ENCODE measurements at regions not wholly inside any gene's neighbourhood (a gene's known extent, or its start where the extent isn't known, plus 50 kb on each side); places are given as distances from the start of the nearest gene placed in this dataset.

DNA sequence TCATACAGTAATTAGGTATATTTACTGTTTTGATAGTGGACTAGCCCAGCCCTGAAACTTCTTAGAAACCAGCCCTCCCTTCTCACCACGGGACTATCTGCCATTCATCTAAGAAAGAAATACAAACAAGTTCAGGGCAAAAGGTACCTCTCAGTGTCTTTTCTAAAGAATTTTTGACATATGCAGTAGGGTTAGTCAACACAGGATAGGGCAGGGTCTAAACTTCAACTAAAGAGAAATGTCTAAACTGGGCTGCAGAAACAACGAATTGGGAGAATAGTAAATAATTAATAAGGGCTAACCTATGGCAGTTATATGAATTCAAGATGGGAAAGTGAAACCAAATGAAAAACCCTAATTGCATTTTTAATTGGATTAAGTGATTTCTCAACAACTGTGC is 496.6 kb downstream of the INHBA start:
- TF ChIP-seq, protein P1, sequence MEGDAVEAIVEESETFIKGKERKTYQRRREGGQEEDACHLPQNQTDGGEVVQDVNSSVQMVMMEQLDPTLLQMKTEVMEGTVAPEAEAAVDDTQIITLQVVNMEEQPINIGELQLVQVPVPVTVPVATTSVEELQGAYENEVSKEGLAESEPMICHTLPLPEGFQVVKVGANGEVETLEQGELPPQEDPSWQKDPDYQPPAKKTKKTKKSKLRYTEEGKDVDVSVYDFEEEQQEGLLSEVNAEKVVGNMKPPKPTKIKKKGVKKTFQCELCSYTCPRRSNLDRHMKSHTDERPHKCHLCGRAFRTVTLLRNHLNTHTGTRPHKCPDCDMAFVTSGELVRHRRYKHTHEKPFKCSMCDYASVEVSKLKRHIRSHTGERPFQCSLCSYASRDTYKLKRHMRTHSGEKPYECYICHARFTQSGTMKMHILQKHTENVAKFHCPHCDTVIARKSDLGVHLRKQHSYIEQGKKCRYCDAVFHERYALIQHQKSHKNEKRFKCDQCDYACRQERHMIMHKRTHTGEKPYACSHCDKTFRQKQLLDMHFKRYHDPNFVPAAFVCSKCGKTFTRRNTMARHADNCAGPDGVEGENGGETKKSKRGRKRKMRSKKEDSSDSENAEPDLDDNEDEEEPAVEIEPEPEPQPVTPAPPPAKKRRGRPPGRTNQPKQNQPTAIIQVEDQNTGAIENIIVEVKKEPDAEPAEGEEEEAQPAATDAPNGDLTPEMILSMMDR (IDR thresholded peaks at IDR 0.05) = no peak
- H3K27me3 ChIP-seq = no peaks in the 10 kb centered on the region
- no peak overlapping the region for H3K27ac ChIP-seq
- DNase-seq = no peak
- ATAC-seq = no peak
- intact Hi-C loops (cut with DNase I) = no loop called here
- H3K4me3 ChIP-seq = no peak overlapping the region
- no peaks in the 10 kb centered on the region for H3K36me3 ChIP-seq
- no peaks in the 10 kb centered on the region for H3K4me1 ChIP-seq
- no peaks in the 10 kb centered on the region for H3K9me3 ChIP-seq

DNA sequence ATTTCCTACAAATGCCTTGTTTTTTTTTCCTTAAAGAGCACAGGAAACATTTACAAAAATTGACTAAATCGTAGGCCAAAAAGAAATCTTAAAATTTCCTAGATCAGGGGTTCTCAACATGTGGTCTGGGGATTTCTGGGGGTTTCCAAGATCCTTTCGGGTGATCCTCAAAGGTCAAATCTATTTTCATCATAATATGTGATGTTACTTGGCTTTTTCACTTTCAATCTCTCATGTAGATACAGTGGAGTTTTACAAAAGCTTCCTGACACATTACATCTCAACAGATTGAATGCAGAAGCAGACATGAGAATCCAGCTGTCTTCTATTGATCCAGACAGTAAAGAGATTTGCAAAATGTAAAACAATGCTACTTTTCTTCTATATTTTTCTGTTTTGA is 497.3 kb downstream of the INHBA start:
- Histone ChIP-seq H3K4me3 (no peak overlapping the region), H3K27me3 (no peaks in the 10 kb centered on the region), H3K27ac (no peak overlapping the region), H3K4me1 (no peaks in the 10 kb centered on the region), H3K36me3 (no peaks in the 10 kb centered on the region), H3K9me3 (no peaks in the 10 kb centered on the region)
- TF ChIP-seq, protein P1 (IDR thresholded peaks at IDR 0.05) = no peak
- DNase-seq (no peak), ATAC-seq (no peak)
- intact Hi-C loops (cut with DNase I) = no loop called here

DNA sequence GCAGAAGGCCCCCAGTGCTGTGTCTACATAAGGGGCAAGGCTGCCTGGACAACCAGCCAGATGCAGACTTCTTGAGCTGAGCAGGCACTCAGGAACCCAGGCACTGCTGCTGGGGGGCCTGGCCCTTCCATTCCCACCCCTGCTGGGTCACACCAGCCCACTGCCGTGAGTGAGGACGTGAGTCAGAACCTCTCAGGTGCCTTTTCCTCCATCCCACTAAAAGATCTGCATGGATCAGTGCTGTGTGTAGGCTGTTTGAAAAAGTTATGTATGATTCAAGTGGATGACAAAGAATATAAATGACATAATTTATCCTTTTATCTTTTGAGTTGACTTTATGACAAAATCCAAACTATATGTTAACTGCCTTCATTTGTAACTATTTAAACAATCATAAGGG is 499.3 kb downstream of the INHBA start:
- ATAC-seq (no peak), DNase-seq (no peak)
- no peak overlapping the region for H3K27ac ChIP-seq
- H3K4me3 ChIP-seq = no peak overlapping the region
- no peaks in the 10 kb centered on the region for H3K36me3 ChIP-seq
- H3K27me3 ChIP-seq = no peaks in the 10 kb centered on the region
- no peaks in the 10 kb centered on the region for H3K9me3 ChIP-seq
- no peaks in the 10 kb centered on the region for H3K4me1 ChIP-seq
- TF ChIP-seq, protein P1 (IDR thresholded peaks at IDR 0.05) = no peak
- intact Hi-C loops (cut with DNase I) = no loop called here

DNA sequence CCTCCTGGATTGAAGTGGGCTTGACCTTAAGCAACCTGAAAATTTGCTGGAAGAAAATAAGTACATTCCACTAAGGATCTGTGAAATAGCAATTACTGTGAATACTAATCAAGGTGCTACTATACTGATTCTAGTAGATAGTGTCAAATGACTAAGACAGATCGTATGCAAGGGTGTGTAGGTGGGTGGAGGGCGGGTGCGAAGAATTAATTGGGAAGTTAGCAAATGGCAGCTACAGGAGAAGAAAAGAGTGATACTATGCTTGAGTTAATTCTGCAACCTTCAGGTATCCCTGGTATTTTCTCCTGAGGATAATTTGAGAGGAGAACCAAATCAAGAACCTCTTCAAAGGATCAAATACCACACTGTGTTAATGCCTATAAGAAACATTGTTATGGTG is 501.9 kb downstream of the INHBA start:
- TF ChIP-seq, protein P1 (IDR thresholded peaks at IDR 0.05) = no peak
- ATAC-seq (peak; percentile 23), DNase-seq (no peak)
- Histone ChIP-seq H3K36me3 (no peaks in the 10 kb centered on the region), H3K27ac (no peak overlapping the region), H3K27me3 (no peaks in the 10 kb centered on the region), H3K4me1 (no peaks in the 10 kb centered on the region), H3K4me3 (no peak overlapping the region), H3K9me3 (no peaks in the 10 kb centered on the region)
- intact Hi-C loops (cut with DNase I) = no loop called here

DNA sequence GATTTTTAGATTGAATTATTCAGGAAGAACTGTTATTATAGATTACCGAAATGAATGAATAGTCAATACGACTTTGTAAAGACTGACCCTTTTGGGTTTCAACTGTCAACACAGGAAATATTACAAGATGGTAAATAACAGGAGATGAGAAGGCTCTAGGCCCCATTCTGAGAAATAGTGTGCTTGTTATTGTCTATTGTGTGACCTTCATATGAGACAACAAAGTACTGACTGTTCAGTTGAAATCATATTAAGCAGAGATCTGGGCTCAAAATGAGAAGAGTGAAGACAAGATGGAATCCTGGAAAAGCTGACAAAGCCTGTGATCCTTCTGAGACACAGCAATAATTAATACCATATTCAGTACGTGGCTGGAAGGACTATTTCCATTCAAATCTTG is 503.8 kb downstream of the INHBA start:
- TF ChIP-seq, protein P1 (IDR thresholded peaks at IDR 0.05) = no peak
- Histone ChIP-seq H3K4me1 (no peaks in the 10 kb centered on the region), H3K4me3 (no peak overlapping the region), H3K9me3 (no peaks in the 10 kb centered on the region), H3K27ac (no peak overlapping the region), H3K36me3 (no peaks in the 10 kb centered on the region), H3K27me3 (no peaks in the 10 kb centered on the region)
- DNase-seq (no peak), ATAC-seq (no peak)
- intact Hi-C loops (cut with DNase I) = no loop called here

Measured in left lung (tissue), 4 donors.